PC-3 (cell line): ENCODE measurements at regions not wholly inside any gene's neighbourhood (a gene's known extent, or its start where the extent isn't known, plus 50 kb on each side); places are given as distances from the start of the nearest gene placed in this dataset.

ENCODE experiments used
- CTCF ChIP-seq: fragments of 300-600 bp; sonication (generic); conservative IDR thresholded peaks from 2 replicates; pipeline ENCODE4 v1.5.1; 2017; ENCODE audit warnings: antibody characterized with exemption, low read depth, mild to moderate bottlenecking, low read length
- EZH2 ChIP-seq: fragments of 300-600 bp; sonication (generic); IDR thresholded peaks from one replicate; pipeline ENCODE4 v1.6.1; 2017; ENCODE audit warnings: antibody characterized with exemption, mild to moderate bottlenecking, low read length; ENCODE audit not compliant: unreplicated experiment

- TF ChIP-seq CTCF, result no peak
- no peak for TF ChIP-seq EZH2
These were observed 61.8 kb upstream of the GORAB start for GRCh38 chr1:170470121-170470520.
